GM19372 (cell line): ENCODE measurements at regions not wholly inside any gene's neighbourhood (a gene's known extent, or its start where the extent isn't known, plus 50 kb on each side); places are given as distances from the start of the nearest gene placed in this dataset.

Experiments used
- ATAC-seq: cut with Tn5 transposase; IDR thresholded peaks from one replicate; pipeline ENCODE4 v1.9.1; 2021; ENCODE audit warnings: mild to moderate bottlenecking, low read depth, moderate library complexity; ENCODE audit not compliant: unreplicated experiment

- no peak for ATAC-seq
These were observed 203.6 kb upstream of the MVB12B start for GRCh38 chr9:126122901-126123616.

GRCh38 chr9:126123927-126124326, 202.7 kb upstream of the MVB12B start:
- ATAC-seq = no peak

- no peak for ATAC-seq
These were observed 201.5 kb upstream of the MVB12B start for GRCh38 chr9:126125177-126125576.

- no peak for ATAC-seq
These were observed 201.1 kb upstream of the MVB12B start for GRCh38 chr9:126125577-126125976.

- ATAC-seq = no peak
These were observed 200.6 kb upstream of the MVB12B start for GRCh38 chr9:126125992-126126409.

GRCh38 chr9:126126807-126127206, 199.8 kb upstream of the MVB12B start:
- ATAC-seq = no peak

GRCh38 chr9:126127591-126127990, 199.0 kb upstream of the MVB12B start:
- no peak for ATAC-seq

GRCh38 chr9:126128494-126129142, 198.0 kb upstream of the MVB12B start:
- ATAC-seq = no peak

- ATAC-seq = no peak
These were observed 195.3 kb upstream of the MVB12B start for GRCh38 chr9:126131066-126132010.

GRCh38 chr9:126132746-126133145, 193.9 kb upstream of the MVB12B start:
- ATAC-seq = no peak

- ATAC-seq = no peak
These were observed 182.4 kb upstream of the MVB12B start for GRCh38 chr9:126144196-126144595.

GRCh38 chr9:126144603-126145456, 181.8 kb upstream of the MVB12B start:
- ATAC-seq = no peak

- no peak for ATAC-seq
These were observed 180.8 kb upstream of the MVB12B start for GRCh38 chr9:126145887-126146253.

- ATAC-seq = no peak
These were observed 180.1 kb upstream of the MVB12B start for GRCh38 chr9:126146254-126147145.

GRCh38 chr9:126147186-126147935, 179.3 kb upstream of the MVB12B start:
- ATAC-seq = no peak

GRCh38 chr9:126147936-126148870, 178.4 kb upstream of the MVB12B start:
- ATAC-seq = no peak

GRCh38 chr9:126148994-126149393, 177.6 kb upstream of the MVB12B start:
- no peak for ATAC-seq
